ENCODE measurements at regions not wholly inside any gene's neighbourhood (a gene's known extent, or its start where the extent isn't known, plus 50 kb on each side); places are given as distances from the start of the nearest gene placed in this dataset.
"Not testable (repeated sequence)": the region's sequence is repeated elsewhere in the genome, so short reads cannot be mapped to it uniquely, and the experiment has no call there.

GRCh38 chr1:182299054-182299727 lies 92.4 kb downstream of the GLUL start:
- TF ChIP-seq EZH2 (IDR thresholded peaks at IDR 0.05; ENCODE audit: low read length, missing control alignments); CTCF (conservative IDR thresholded peaks at IDR 0.05 in 1 of 2, IDR thresholded peaks at IDR 0.05 in 1 of 2; ENCODE audit: low read depth in 1 of 2, low read length in 2 of 2): not testable (repeated sequence)
